ENCODE measurements at regions not wholly inside any gene's neighbourhood (a gene's known extent, or its start where the extent isn't known, plus 50 kb on each side); places are given as distances from the start of the nearest gene placed in this dataset.

- Mint-ChIP-seq H3K27me3 (peaks cover 10% of the 10 kb centered on the region), H3K9me3 (no peaks in the 10 kb centered on the region), H3K4me3 (no peak overlapping the region), H3K4me1 (no peaks in the 10 kb centered on the region), H3K36me3 (ENCODE audit: low read depth) (no peaks in the 10 kb centered on the region), H3K27ac (no peak overlapping the region)
- DNase-seq (no peak), ATAC-seq (ENCODE audit: low read depth) (no peak)
- intact Hi-C loops (cut with micrococcal nuclease), result no loop called here
- CTCF ChIA-PET, result no interaction called here
- no peak for TF ChIP-seq CTCF (IDR thresholded peaks at IDR 0.05)
- POLR2A ChIA-PET, result no interaction called here
Measured at GRCh38 chr10:70939441-70940003, 51.2 kb upstream of the PCBD1 start.

GRCh38 chr10:70940834-70941568 is 52.6 kb upstream of the PCBD1 start:
- H3K36me3 Mint-ChIP-seq (ENCODE audit: low read depth), result no peaks in the 10 kb centered on the region
- POLR2A ChIA-PET, result no interaction called here
- intact Hi-C loops (cut with micrococcal nuclease), result no loop called here

GRCh38 chr10:70942125-70942524 is 53.8 kb upstream of the PCBD1 start:
- Mint-ChIP-seq H3K27me3 (peaks cover 11% of the 10 kb centered on the region), H3K9me3 (no peaks in the 10 kb centered on the region), H3K4me1 (no peaks in the 10 kb centered on the region), H3K27ac (no peak overlapping the region), H3K36me3 (ENCODE audit: low read depth) (no peaks in the 10 kb centered on the region), H3K4me3 (no peak overlapping the region)
- ChIA-PET POLR2A (no interaction called here), CTCF (no interaction called here)
- intact Hi-C loops (cut with micrococcal nuclease), result no loop called here
- TF ChIP-seq CTCF (IDR thresholded peaks at IDR 0.05), result no peak
- ATAC-seq (ENCODE audit: low read depth) (no peak), DNase-seq (no peak)

More at GRCh38 chr10:70940834-70941568, 52.6 kb upstream of the PCBD1 start:
- TF ChIP-seq CTCF (IDR thresholded peaks at IDR 0.05), result no peak
- no peak overlapping the region for H3K4me3 Mint-ChIP-seq
- no peak for DNase-seq
- no peak overlapping the region for H3K27ac Mint-ChIP-seq
- CTCF ChIA-PET, result no interaction called here
- no peak for ATAC-seq (ENCODE audit: low read depth)
- no peaks in the 10 kb centered on the region for H3K9me3 Mint-ChIP-seq
- peaks cover 16% of the 10 kb centered on the region for H3K27me3 Mint-ChIP-seq
- H3K4me1 Mint-ChIP-seq, result no peaks in the 10 kb centered on the region

- Mint-ChIP-seq H3K4me3 (no peak overlapping the region), H3K9me3 (no peaks in the 10 kb centered on the region), H3K27ac (no peak overlapping the region), H3K36me3 (ENCODE audit: low read depth) (no peaks in the 10 kb centered on the region), H3K4me1 (no peaks in the 10 kb centered on the region), H3K27me3 (peaks cover 11% of the 10 kb centered on the region)
- no peak for TF ChIP-seq CTCF (IDR thresholded peaks at IDR 0.05)
- ATAC-seq (ENCODE audit: low read depth) (no peak), DNase-seq (no peak)
- ChIA-PET POLR2A (no interaction called here), CTCF (no interaction called here)
- intact Hi-C loops (cut with micrococcal nuclease), result no loop called here
Measured at GRCh38 chr10:70942725-70943124, 54.4 kb upstream of the PCBD1 start.

GRCh38 chr10:70943249-70943648 is 54.9 kb upstream of the PCBD1 start:
- DNase-seq (no peak), ATAC-seq (ENCODE audit: low read depth) (no peak)
- CTCF ChIA-PET, result no interaction called here
- Mint-ChIP-seq H3K27ac (no peak overlapping the region), H3K4me1 (no peaks in the 10 kb centered on the region), H3K9me3 (no peaks in the 10 kb centered on the region), H3K36me3 (ENCODE audit: low read depth) (no peaks in the 10 kb centered on the region), H3K27me3 (peaks cover 9% of the 10 kb centered on the region), H3K4me3 (no peak overlapping the region)
- POLR2A ChIA-PET, result no interaction called here
- intact Hi-C loops (cut with micrococcal nuclease), result no loop called here
- TF ChIP-seq CTCF (IDR thresholded peaks at IDR 0.05), result no peak
